Pancreas (tissue), 10 donors: ENCODE measurements at regions not wholly inside any gene's neighbourhood (a gene's known extent, or its start where the extent isn't known, plus 50 kb on each side); places are given as distances from the start of the nearest gene placed in this dataset.

ENCODE experiments used
- ATAC-seq, 4 donors: fragments of 200-7000 bp; cut with Tn5 transposase; one replicate each; pipeline versions ENCODE4 v1.8.0 to v1.9.1; 2020; ENCODE audit warnings: mild to moderate bottlenecking in 4 of 4, moderate library complexity in 4 of 4
- DNase-seq, 6 donors: peaks; one replicate each; pipeline ENCODE4 v3.0.0-alpha.2; 2020
- FAIRE-seq: peaks from 2 replicates; lab custom pipeline; 2012; peaks lifted over from hg19 to GRCh38; lab: Jason Lieb, UNC
- H3K27ac ChIP-seq, 4 donors: fragments of 200-600 bp; sonication (generic); 1 replicate in 3 of 4; 2 replicates in 1 of 4; pipeline versions ENCODE4 v1.5.0 to v1.8.0; 2020
- H3K27me3 ChIP-seq, 4 donors: fragments of 200-600 bp; one replicate each; pipeline ENCODE4 v1.8.0; 2021
- H3K36me3 ChIP-seq, 3 donors: fragments of 200-600 bp; sonication (generic) in 1 of 3; one replicate each; pipeline versions ENCODE4 v1.5.0 to v1.8.0; 2020 to 2021
- H3K4me1 ChIP-seq, 3 donors: fragments of 200-600 bp; one replicate each; pipeline ENCODE4 v1.8.0; 2021
- H3K4me3 ChIP-seq, 4 donors: fragments of 200-600 bp; sonication (generic) in 2 of 4; one replicate each; pipeline versions ENCODE4 v1.5.0 to v1.8.0; 2020 to 2021
- H3K9me3 ChIP-seq, 4 donors: fragments of 200-600 bp; one replicate each; pipeline ENCODE4 v1.8.0; 2021
- WGBS, 2 donors: extraction: QIAGEN DNeasy Blood & Tissue Kit; methylation state at CpG; one replicate each; pipeline ENCODE4 v1.1.7; 2013; 5-methylcytosine and 5-hydroxymethylcytosine counted together
- intact Hi-C, 3 donors: fragments of 100-400 bp; cut with DNase I; formaldehyde crosslinking; loops; one replicate each; pipeline versions ENCODE4 v1.11.1 to v1.14.2; 2022
- TF ChIP-seq, protein P1 (sequence below), 4 donors: fragments of 200-600 bp; sonication (generic) in 3 of 4; IDR thresholded peaks; one replicate each; pipeline versions ENCODE4 v1.5.0 to v1.8.0; 2021; ENCODE audit warnings: antibody characterized with exemption in 4 of 4
- donor health status: healthy with polysubstance abuse.
- donor health status: DM: no; HTN: no; CAD: no; lungs with moderate emphysema.
- donor health status: DM: no; HTN: no; CAD: no.
- donor health status: control.
- donor health status: control.
- donor health status: Bipolar disorder and iron deficiency.
- donor health status: DM: yes; HTN: yes; CAD: no.
- donor health status: DM: no; HTN: no; CAD: no.
- donor health status: DM: no; HTN: no; CAD: no.
- donor health status: DM: yes; HTN: yes; CAD: no.

DNA sequence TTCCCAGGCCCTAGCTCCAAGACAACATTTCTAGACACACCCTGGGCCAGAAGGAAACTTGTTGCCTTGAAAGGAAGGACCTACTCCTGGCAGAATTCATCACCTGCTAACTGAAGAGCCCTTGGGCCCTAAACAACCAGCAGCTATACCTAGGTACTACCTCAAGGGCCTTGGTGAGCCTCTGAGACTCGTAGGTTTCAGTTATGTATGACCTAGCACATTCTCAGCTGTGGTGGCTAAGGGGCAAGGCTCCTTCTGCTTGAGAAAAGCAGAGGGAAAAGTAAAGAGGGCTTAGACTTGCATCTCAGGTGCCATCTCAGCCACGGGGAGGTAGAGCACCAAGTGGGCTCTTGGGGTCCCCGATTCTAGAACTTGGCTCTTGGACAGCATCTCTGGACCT, 132.3 kb upstream of the NHSL1 start:
- WGBS, 2 donors: 92 to 95% methylated on average over 3 of the region's 3 CpGs
- FAIRE-seq: no peak
- intact Hi-C loops: no loop called here

DNA sequence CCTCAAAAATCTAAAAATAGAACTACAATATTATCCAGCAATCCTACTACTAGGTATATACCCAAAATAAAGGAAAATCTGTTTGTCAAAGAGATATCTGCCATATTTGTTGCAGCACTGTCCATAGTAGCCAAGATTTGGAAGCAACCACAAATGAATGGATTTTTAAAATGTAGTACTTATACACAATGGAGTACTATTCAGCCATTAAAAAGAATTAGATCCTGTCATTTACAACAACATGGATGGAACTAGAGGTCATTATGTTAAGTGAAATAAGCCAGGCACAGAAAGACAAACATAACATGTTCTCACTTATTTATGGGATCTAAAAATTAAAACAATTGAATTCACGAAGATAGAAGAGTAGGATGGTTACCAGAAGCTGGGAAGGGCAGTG, 135.7 kb upstream of the CCDC28A start:
- no peak for FAIRE-seq
- intact Hi-C loops: no loop called here
- TF ChIP-seq, protein P1, sequence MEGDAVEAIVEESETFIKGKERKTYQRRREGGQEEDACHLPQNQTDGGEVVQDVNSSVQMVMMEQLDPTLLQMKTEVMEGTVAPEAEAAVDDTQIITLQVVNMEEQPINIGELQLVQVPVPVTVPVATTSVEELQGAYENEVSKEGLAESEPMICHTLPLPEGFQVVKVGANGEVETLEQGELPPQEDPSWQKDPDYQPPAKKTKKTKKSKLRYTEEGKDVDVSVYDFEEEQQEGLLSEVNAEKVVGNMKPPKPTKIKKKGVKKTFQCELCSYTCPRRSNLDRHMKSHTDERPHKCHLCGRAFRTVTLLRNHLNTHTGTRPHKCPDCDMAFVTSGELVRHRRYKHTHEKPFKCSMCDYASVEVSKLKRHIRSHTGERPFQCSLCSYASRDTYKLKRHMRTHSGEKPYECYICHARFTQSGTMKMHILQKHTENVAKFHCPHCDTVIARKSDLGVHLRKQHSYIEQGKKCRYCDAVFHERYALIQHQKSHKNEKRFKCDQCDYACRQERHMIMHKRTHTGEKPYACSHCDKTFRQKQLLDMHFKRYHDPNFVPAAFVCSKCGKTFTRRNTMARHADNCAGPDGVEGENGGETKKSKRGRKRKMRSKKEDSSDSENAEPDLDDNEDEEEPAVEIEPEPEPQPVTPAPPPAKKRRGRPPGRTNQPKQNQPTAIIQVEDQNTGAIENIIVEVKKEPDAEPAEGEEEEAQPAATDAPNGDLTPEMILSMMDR (IDR thresholded peaks at IDR 0.05): no peak

More for the DNA sequence above, 132.3 kb upstream of the NHSL1 start:
- Histone ChIP-seq H3K36me3 (no peaks in the 10 kb centered on the region), H3K4me3 (no peak overlapping the region), H3K9me3 (no peaks in the 10 kb centered on the region), H3K27ac (no peak overlapping the region), H3K27me3 (no peaks in the 10 kb centered on the region), H3K4me1 (no peaks in the 10 kb centered on the region)
- ATAC-seq (no peak), DNase-seq (no peak)
- TF ChIP-seq, protein P1 (IDR thresholded peaks at IDR 0.05): no peak

GRCh38 chr6:138638604-138639003, 135.0 kb upstream of the CCDC28A start:
- no peaks in the 10 kb centered on the region for H3K36me3 ChIP-seq
- intact Hi-C loops: no loop called here
- no peaks in the 10 kb centered on the region for H3K9me3 ChIP-seq
- H3K27me3 ChIP-seq: no peaks in the 10 kb centered on the region
- no peak overlapping the region for H3K27ac ChIP-seq
- DNase-seq: no peak
- TF ChIP-seq, protein P1 (IDR thresholded peaks at IDR 0.05): no peak
- FAIRE-seq: no peak
- no peak for ATAC-seq
- WGBS, 2 donors: 61 to 63% methylated on average over 3 of the region's 3 CpGs
- H3K4me1 ChIP-seq: no peaks in the 10 kb centered on the region
- no peak overlapping the region for H3K4me3 ChIP-seq

More for the DNA sequence above, 135.7 kb upstream of the CCDC28A start:
- ATAC-seq: no peak
- Histone ChIP-seq H3K27ac (no peak overlapping the region), H3K4me1 (no peaks in the 10 kb centered on the region), H3K9me3 (no peaks in the 10 kb centered on the region), H3K4me3 (no peak overlapping the region), H3K36me3 (no peaks in the 10 kb centered on the region), H3K27me3 (no peaks in the 10 kb centered on the region)
- DNase-seq: no peak
- 91 to 98% methylated on average over 1 of the region's 1 CpG for WGBS, 2 donors

DNA sequence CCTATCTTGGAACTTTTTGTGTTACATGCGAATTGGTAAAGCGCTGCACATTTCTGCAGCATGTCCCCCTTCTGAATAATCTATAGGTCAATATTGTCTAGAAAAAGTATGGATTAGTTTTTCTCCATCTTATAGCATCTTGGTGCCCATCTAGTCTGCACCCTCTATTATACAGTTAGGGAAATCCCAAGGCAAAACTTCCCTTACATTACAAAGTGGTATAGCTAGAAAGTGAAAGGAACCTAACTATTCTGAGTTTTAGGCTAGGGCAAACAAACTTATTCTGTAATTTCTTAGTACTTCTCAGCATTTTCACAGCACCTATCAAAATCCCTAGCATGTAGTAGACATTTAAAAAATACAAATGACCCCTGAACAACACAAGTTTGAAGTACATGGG, 133.5 kb upstream of the CCDC28A start:
- H3K36me3 ChIP-seq: no peaks in the 10 kb centered on the region
- no peak overlapping the region for H3K27ac ChIP-seq
- intact Hi-C loops: no loop called here
- H3K27me3 ChIP-seq: no peaks in the 10 kb centered on the region
- no peaks in the 10 kb centered on the region for H3K4me1 ChIP-seq
- DNase-seq (no peak), FAIRE-seq (no peak), ATAC-seq (no peak)
- 100% methylated on average over 2 of the region's 2 CpGs for WGBS, 2 donors
- H3K9me3 ChIP-seq: no peaks in the 10 kb centered on the region
- H3K4me3 ChIP-seq: no peak overlapping the region
- TF ChIP-seq, protein P1 (IDR thresholded peaks at IDR 0.05): no peak

GRCh38 chr6:138643210-138643609, 130.4 kb upstream of the CCDC28A start:
- Histone ChIP-seq H3K27ac (no peak overlapping the region), H3K4me3 (no peak overlapping the region), H3K27me3 (no peaks in the 10 kb centered on the region), H3K36me3 (no peaks in the 10 kb centered on the region), H3K4me1 (no peaks in the 10 kb centered on the region), H3K9me3 (no peaks in the 10 kb centered on the region)
- no peak for DNase-seq
- TF ChIP-seq, protein P1 (IDR thresholded peaks at IDR 0.05): no peak
- WGBS, 2 donors: 80 to 83% methylated on average over 2 of the region's 2 CpGs
- no peak for FAIRE-seq
- no peak for ATAC-seq
- intact Hi-C loops: no loop called here
